Panc1 (cell line): ENCODE measurements at regions not wholly inside any gene's neighbourhood (a gene's known extent, or its start where the extent isn't known, plus 50 kb on each side); places are given as distances from the start of the nearest gene placed in this dataset.

Experiments
- ATAC-seq: fragments of 200-7000 bp; cut with Tn5 transposase; 2 replicates; pipeline ENCODE4 v1.9.1; 2020; ENCODE audit warnings: mild to moderate bottlenecking, moderate library complexity
- BruUV-seq: library from RNA; stranded (reverse); fragments of 400-500 nt; replicated peaks from 2 replicates; lab custom pipeline; 2021; lab: Mats Ljungman, UMichigan
- CTCF ChIA-PET: fragments of 300-600 bp; sonication (Branson Sonifier 250); formaldehyde crosslinking; loops from one replicate; lab custom pipeline; 2022; ENCODE audit warnings: antibody characterized with exemption; lab: Charles Lee
- POLR2A ChIA-PET: fragments of 300-600 bp; sonication (Branson Sonifier 250); formaldehyde crosslinking; loops from one replicate; lab custom pipeline; 2022; ENCODE audit warnings: antibody characterized with exemption; lab: Charles Lee
- DNase-seq: peaks from one replicate; pipeline ENCODE4 v3.0.0-alpha.2; 2010; ENCODE audit warnings: low read depth, low spot score
- H3K27ac ChIP-seq: 2 replicates; pipeline ENCODE4 v1.5.1; 2011; ENCODE audit warnings: mild to moderate bottlenecking, low read length, inconsistent platforms
- H3K27me3 ChIP-seq: fragments of 200-500 bp; sonication (Bioruptor generic); 2 replicates; pipeline ENCODE4 v1.6.0; 2014; ENCODE audit warnings: low read length, inconsistent platforms; ENCODE audit not compliant: control insufficient read depth, insufficient read depth
- H3K36me3 ChIP-seq: fragments of 200-500 bp; sonication (Bioruptor generic); 2 replicates; pipeline ENCODE4 v1.5.1; 2014; ENCODE audit warnings: inconsistent platforms, mild to moderate bottlenecking, low read length, moderate library complexity; ENCODE audit not compliant: control insufficient read depth, insufficient read depth
- H3K4me1 ChIP-seq: 2 replicates; pipeline ENCODE4 v1.5.1; 2011; ENCODE audit warnings: inconsistent platforms, mild to moderate bottlenecking, low read length, moderate library complexity; ENCODE audit not compliant: control insufficient read depth, insufficient read depth
- H3K4me3 ChIP-seq, 2 experiments: 2 replicates each; pipeline ENCODE4 v1.5.1; 2011 to 2012; ENCODE audit warnings: low read depth in 2 of 2, low read length in 2 of 2, mild to moderate bottlenecking in 2 of 2, inconsistent platforms in 1 of 2, moderate library complexity in 1 of 2
- H3K9me3 ChIP-seq: fragments of 200-500 bp; sonication (Bioruptor generic); 2 replicates; pipeline ENCODE4 v1.5.1; 2014; ENCODE audit warnings: low read depth, mild to moderate bottlenecking, inconsistent platforms, low read length, moderate library complexity; ENCODE audit not compliant: control insufficient read depth, insufficient read depth
- CTCF ChIP-seq: fragments of 450-650 bp; IDR thresholded peaks from 2 replicates; pipeline ENCODE4 v1.5.1; 2017; ENCODE audit warnings: mild to moderate bottlenecking
- POLR2AphosphoS5 ChIP-seq: IDR thresholded peaks from 2 replicates; pipeline ENCODE4 v1.6.1; 2012; ENCODE audit warnings: mild to moderate bottlenecking, low read depth, low read length, moderate library complexity
- REST ChIP-seq, 2 experiments: IDR thresholded peaks; 2 replicates each; pipeline ENCODE4 v1.6.1; 2011 to 2012; ENCODE audit warnings: low read depth in 2 of 2, control low read depth in 1 of 2, low read length in 1 of 2, mild to moderate bottlenecking in 1 of 2, moderate library complexity in 1 of 2; ENCODE audit not compliant: insufficient read depth in 1 of 2
- SIN3A ChIP-seq: IDR thresholded peaks from 2 replicates; pipeline ENCODE4 v1.6.1; 2012; ENCODE audit warnings: low read depth, mild to moderate bottlenecking, low read length, moderate library complexity, borderline replicate concordance; ENCODE audit not compliant: insufficient read depth
- TCF7L2 ChIP-seq: IDR thresholded peaks from 2 replicates; pipeline ENCODE4 v1.6.1; 2011; ENCODE audit warnings: mild to moderate bottlenecking, low read depth, low read length, inconsistent platforms
- in situ Hi-C: cut with HindIII; loops from 2 replicates; pipeline ENCODE4 v1.10.0; 2016; ENCODE audit warnings: low sequenced_read_pairs, low pct_unique_long_range_greater_than_20kb
- intact Hi-C: fragments of 100-400 bp; cut with micrococcal nuclease; formaldehyde crosslinking; loops from one replicate; pipeline ENCODE4 v1.10.0; 2022; ENCODE audit not compliant: unreplicated experiment

- TF ChIP-seq SIN3A (no peak), TCF7L2 (no peak)
- ChIA-PET POLR2A (no interaction called here), CTCF (no interaction called here)
- BruUV-seq = no TSS peak
- no peaks in the 10 kb centered on the region for H3K36me3 ChIP-seq
- H3K27me3 ChIP-seq = no peaks in the 10 kb centered on the region
- no peaks in the 10 kb centered on the region for H3K4me1 ChIP-seq
- intact Hi-C loops = no loop called here
- ATAC-seq = peak; percentile 58; the same call in 1 of the 2 replicates
- H3K27ac ChIP-seq = no peak overlapping the region
- no peak overlapping the region for H3K4me3 ChIP-seq
- DNase-seq = peak; percentile 13
- in situ Hi-C loops = no loop called here
- no peaks in the 10 kb centered on the region for H3K9me3 ChIP-seq
Measured at GRCh38 chr4:152101556-152102435, 341.0 kb upstream of the GATB start.

GRCh38 chr4:152100379-152101201 lies 339.8 kb upstream of the GATB start:
- no peak for ATAC-seq
- in situ Hi-C loops (no loop called here), intact Hi-C loops (no loop called here)
- no TSS peak for BruUV-seq
- no peaks in the 10 kb centered on the region for H3K27me3 ChIP-seq
- H3K27ac ChIP-seq = no peak overlapping the region
- ChIA-PET CTCF (no interaction called here), POLR2A (no interaction called here)
- H3K36me3 ChIP-seq = no peaks in the 10 kb centered on the region
- DNase-seq = no peak
- H3K9me3 ChIP-seq = no peaks in the 10 kb centered on the region
- no peak for TF ChIP-seq SIN3A
- H3K4me1 ChIP-seq = no peaks in the 10 kb centered on the region
- no peak overlapping the region for H3K4me3 ChIP-seq

- in situ Hi-C loops (no loop called here), intact Hi-C loops (no loop called here)
- TF ChIP-seq SIN3A (no peak), CTCF (no peak), TCF7L2 (no peak), POLR2AphosphoS5 (no peak), REST (IDR thresholded peaks at IDR 0.05; ENCODE audit: insufficient read depth in 1 of 2, low read depth in 2 of 2, low read length in 1 of 2) (no peak)
- Histone ChIP-seq H3K4me1 (no peaks in the 10 kb centered on the region), H3K27ac (no peak overlapping the region), H3K4me3 (no peak overlapping the region), H3K36me3 (no peaks in the 10 kb centered on the region), H3K27me3 (no peaks in the 10 kb centered on the region), H3K9me3 (no peaks in the 10 kb centered on the region)
- BruUV-seq = no TSS peak
- POLR2A ChIA-PET = no interaction called here
- no peak for ATAC-seq
- no peak for DNase-seq
- CTCF ChIA-PET = no interaction called here
Measured at GRCh38 chr4:152099981-152100378, 339.2 kb upstream of the GATB start.
